HK-2 (cell line): ENCODE measurements at regions not wholly inside any gene's neighbourhood (a gene's known extent, or its start where the extent isn't known, plus 50 kb on each side); places are given as distances from the start of the nearest gene placed in this dataset.

Experiments used
- DNase-seq: peaks from one replicate; pipeline ENCODE4 v3.0.0-alpha.2; 2018; ENCODE audit not compliant: unreplicated experiment

DNA sequence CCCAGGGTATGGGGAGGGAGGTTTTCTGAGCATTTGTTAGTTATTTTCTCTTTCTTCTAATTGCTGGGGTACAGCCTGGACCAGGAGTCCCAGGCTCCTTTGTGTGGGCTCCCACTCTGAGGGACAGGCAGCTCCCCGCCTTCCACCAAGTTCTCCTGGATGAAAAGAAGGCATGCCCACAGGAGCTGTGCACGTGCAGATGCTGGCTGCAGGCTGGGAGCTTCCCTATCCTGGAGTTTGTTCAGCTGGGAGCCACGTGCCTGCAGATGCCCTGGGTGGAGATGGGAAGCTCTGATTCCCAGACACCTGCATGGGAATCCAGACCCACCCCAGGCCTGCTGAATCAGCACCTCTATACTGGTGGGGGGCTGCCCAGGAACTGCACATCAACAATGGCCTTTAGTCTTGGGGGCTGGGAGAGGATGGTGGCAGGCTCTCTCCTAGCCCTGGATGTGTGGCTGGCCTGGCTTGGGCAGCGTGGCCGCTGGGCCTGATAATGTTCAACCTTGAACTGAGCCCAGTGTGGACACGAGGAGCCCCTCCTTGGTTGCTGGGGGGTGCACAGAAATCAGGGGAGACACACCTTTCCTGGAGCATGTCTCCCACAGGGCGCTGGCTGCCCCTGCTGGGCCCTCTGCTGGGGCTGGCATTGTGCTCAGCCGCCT lies 233.6 kb upstream of the HS6ST1 start:
- DNase-seq: no peak

DNA sequence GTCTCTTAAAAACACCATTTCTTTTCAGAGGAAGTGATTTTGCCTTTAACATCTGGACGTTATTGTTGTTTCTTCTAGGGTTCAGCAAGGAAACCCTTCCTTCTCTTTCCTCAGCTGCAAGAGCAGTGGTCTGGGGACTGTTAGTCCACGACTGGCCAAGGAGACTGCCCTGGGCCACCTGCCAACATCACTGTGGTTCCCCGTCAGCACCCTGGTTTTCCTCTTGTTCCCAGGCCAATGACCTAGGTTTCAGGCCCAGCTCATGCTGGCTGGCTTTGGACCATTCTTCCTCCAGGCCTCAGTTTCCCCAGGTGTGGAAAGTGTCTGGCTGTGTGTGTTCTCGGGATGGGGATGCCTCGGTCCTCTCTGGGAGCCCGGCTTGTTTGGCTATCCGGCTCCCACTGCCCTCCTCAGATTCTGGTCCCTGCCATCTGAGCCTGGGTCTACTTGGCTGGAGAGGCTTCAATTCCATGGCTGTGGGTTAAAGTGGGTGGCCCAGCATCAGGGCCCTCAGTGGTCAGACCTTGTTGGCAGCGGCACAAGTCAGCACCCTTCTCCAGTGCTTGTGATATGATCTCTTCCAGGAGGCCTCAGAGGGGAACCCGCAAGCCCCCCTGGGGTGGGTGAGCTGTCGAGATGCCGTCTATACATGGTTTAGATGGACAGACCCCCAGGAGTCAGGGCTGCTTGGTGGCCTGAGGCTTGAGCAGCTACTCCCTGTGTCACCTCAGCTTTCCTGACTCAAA lies 234.3 kb upstream of the HS6ST1 start:
- no peak for DNase-seq

DNA sequence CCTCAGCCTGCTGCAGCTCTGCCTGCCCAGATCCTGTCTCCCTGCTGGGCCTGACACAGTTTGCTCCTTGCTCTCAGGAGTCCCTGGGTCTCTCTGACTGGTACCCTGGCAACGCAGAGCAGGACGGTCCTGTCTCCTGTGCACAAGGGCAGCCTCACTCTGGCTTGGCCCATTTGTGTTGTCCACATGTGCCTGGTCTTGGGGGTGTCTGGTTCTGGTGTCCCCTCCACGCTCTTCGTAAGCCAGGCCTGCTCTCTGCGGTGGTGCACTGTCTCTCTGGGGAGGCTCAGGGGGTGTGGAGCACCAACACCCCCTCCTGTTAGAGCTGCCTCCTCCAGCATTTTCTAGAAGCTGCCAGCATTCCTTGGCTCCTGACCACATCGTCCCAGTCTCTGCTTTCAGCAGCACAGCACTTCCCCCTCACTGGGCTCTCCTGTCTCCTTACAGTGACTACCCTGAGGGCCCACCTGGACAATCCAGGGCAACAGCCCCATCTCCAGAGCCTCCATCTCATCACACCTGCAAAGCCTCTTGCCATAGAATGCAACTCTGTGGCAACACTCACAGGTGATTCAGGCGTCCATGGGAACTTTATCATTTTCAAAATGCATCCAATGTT lies 235.6 kb upstream of the HS6ST1 start:
- no peak for DNase-seq

DNA sequence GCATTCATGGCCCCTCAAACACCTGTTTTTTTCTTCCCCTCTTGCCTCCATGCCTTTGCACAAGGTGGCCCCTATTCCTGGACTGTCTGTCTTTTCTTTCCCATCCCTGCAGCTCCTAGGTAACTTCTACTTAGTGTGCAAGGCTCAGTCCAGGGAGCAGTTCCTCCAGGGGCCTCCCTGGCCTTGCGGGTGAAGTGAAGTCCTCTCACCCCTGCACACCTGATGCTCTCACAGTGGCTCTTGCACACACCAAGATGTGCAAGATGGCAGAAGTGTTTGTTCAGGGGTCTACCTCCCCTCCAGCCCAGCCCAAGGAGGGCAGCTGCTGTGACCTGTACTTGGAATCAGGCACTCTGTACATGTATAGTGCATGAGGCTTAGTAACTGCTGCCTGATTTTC lies 236.8 kb upstream of the HS6ST1 start:
- no peak for DNase-seq

DNA sequence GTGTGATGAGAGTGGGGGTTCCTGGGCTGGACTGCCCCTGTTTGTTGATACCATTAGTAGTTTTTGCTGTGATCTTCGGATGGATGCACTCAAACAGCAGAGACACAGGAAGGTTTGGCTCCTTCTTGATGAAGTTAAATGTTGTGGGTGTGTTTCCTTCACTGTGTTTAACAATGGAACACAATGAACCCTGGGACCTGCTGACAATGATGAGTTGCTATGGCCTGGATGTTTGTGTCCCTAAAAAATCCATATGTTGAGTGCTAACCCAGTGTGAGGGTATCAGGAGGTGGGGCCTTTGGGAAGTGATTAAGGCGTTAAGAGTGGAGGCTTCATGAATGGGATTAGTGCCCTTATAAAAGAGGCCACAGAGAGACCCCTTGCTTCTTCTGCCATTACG lies 237.4 kb upstream of the HS6ST1 start:
- DNase-seq: no peak

DNA sequence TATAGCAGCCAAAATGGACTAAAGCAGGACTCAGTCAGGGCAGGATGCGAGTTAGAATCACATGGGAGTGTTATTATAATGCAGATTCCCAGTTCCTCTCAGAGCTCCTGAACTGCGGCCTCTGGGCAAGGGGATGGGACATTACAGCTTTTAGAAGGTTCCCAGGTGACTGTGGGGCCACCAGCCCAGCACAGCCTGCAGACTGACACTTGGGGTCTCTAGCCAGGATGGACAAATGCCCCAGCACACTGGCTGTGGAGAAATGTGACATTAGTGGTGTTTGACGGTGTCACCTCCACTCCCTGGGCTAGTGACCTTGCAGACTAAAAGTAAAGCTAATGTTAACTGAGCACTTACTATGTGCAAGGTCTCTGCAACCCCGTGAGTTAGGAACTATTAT lies 238.0 kb upstream of the HS6ST1 start:
- no peak for DNase-seq

DNA sequence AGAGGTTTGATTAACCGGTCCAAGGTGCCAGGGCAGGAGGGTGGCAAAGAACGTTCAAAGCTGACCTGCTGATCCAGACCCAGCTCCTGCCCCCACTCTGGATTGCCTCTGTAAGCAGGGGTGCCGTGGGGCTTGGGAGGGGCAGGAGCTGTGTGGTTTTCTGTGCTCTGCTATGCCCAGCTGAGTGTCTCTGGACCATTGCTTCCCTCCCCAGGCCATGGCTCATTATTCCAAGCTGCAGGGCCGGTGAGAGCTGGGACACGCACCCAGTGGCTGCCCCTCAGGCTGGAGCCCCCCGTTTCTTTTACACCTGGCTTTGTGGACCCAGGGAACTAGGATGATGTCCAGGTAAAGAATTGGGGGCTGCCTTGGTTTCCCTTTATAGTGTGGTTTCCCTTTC lies 238.4 kb upstream of the HS6ST1 start:
- DNase-seq: no peak

DNA sequence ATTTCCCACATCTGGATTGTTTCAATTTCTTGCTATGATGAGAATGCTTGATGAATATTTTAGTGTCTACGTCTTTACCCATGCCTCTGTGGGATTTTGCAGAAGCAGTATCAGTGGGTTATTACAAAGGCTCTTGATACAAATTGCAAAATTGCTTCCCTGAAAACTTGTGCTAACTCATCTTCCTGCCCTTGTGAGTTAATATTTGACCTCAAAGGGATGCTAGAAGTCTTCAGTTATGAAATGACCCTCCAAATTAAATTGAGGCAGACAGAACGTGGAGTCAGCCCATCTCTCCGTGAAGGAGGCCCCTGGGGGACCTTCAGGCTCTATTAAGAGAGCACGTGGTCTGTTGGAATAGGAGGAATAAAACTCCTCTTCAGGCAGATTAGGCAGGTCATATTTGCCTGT lies 239.2 kb upstream of the HS6ST1 start:
- DNase-seq: no peak

DNA sequence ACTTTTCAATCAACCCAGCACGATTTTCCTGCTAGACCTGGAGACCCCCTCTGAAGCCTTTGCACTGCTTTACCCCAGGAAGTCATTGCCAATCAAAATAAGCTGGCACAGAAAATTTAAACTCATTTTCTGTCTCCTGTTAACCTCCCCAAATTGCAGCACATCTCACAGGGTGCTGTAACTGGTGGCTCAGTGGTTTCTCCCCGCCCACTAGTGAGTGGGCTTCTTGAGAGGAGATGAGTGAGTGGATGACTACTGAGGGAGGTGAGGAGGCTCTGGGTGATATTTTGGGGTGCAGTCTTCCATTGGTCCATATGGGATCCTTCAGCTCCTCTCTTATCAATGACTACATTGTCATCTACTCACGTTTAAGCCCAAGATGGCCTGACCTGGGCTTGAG lies 239.8 kb upstream of the HS6ST1 start:
- no peak for DNase-seq

DNA sequence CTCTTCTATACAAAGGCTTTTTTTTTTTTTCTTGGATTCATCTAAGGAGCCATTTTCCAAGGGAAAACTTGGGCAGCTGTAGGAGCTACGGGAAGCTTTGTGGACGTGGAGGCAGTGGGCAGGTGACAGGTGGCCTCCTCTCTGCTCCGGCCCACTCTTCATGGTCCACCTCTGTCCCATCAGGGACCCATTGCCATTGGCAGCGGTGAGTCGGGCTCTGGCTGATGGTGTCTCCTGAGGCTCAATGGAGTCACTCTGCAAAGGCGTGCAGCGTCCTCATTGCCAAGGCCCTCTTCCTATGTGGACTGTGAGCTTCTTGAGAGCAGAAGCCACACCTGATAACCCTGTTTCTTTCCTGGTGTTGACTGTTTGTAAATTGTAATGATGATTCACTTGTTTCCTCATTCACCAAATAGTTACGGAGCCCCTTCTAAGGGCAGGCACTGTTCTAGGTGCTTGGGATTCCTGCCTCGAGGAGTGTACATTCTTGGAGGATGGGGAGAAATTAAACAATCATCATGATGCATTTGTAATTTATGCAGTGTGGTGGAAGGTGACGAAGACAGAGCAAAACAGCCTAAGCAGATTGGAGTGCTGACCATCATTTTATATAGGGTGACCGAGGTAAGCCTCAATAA lies 240.3 kb upstream of the HS6ST1 start:
- no peak for DNase-seq

DNA sequence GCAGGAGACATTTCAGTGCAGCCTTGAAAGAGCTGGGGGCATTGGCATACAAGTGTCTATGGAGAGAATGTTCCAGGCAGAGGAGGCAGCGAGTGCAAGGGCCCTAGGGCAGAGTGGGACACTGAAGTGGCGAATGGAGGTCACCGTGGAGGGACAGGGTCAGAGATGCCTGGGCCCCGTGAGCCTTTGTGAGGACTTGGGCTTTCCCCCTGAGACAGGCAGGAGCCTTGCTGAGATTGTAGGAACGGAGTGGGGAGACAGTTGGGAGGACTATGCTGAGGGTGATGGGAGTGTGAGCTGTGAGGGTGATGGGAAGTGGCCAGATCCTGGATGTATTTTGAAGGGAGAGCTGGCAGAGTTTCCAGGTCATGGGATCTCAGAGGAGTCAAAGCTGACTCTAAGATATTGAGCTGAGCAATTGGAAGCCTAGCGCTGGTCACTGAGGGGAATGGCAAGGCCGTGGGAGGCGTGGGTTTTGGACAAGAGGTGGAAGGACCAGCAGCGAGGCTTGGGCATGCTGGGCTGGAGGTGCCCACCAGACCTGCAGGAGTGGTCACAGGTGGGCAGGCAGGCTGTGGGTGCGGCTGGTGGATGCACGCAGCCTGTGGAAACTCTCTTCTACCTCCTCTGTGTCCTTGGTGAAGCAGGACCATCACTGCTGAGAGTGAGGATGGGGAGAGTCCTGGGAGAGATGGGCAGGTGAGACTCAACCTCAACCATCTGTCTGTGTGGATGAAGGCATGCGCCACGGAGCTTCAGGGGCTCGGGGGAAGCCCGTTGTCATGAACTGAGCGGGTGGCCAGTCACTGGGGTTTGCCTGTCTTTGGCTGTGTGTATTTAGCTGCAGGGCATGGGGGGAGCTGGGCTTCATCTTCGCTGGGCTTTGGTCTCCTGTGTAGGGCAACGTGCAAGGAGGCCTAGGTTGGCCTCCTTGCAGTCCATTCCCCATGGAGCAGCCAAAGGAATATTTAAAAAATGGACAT lies 241.2 kb upstream of the HS6ST1 start:
- no peak for DNase-seq

DNA sequence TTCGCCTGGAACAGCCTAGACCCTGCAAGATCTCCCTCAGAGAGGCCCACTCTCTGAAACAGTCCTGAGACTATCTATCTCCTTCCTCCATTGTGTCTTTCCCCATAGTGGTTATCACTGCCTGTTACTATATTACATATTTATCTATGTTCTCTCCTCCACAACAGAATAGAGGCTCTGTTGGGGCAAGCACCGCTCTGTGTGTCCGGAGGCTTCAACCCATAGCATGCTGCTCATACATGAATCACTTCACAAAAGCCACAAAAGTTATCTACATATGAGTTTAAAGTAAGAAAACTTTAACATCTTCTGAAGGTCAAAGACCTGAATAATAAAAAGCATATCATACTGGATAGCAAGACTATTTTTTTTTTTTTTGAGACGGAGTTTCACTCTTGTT lies 242.1 kb upstream of the HS6ST1 start:
- DNase-seq: no peak

DNA sequence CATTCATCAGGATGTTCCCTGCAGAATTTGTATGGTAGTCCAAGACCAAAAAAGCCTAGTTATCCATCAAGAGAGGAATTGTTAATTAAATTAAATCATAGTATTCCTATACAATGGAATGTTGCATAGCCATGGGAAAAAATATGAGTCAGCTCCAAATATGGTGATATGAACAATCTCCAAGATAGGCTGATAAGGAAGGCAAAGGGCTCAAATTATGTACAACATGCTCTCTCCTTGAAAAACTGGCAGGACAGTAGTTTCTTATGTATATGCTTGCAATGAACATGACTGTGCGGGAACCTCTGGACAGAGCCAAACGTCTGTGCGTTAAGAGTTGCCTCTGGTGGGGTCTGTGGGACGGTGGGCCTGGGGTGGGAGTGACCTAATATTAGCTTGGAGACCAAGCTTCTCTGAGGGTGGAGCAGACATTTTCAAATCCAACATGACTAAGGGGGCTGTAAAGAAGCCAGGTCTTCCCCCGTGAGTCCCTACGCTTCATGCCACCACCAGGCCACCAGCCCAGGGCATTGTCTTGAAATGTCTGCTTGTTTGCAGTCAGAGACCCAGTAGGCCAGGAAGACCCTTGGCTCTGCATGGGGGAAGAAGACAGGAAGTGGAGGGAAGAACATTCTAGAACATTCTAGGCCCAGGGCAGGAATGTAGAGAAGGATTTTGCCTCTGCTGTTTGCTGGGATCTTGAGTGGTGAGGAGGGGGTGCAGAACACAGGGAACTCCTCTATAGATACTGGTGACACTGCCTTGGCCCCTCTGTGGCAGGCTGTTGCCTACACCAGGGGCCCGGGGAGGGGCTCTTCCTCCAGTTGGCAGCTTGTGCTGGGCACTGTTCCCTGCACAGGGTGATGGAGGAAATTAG lies 244.0 kb upstream of the HS6ST1 start:
- DNase-seq: no peak

DNA sequence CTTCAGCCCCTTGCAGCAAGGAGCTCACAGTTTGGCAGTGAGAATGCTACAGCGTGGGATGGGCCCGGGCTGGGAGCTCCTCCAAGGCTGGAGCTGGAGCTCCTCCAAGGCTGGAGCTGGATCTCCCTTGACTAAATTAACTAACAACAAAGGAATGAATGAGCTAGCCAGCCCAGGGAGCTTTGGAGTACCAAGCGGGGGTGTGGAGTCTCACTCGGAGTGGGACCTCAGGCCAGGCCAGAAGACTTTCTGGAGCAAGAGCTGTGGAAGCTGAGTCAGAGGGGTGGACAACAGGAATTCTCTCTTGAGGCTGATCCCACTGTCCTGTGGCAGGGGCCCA lies 244.7 kb upstream of the HS6ST1 start:
- DNase-seq: no peak

DNA sequence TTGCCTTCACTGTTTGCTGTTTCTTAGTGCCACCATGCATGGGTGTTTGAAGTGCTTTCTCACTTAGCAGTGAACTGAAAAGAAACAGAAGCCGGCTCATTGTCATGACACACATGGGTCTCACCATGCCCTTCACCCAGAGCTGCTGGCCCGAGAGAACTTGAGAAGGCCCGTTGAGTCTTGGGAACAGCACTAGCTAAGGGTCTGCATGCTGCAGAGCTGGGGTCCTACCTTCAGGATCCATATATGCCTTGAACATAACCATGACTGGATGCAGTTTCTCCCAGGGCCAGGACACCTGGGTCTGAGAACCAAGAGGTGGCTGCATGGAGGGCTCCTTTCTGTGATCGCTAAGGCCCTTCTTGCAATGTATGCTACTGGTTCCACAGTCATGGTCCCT lies 245.5 kb upstream of the HS6ST1 start:
- no peak for DNase-seq

DNA sequence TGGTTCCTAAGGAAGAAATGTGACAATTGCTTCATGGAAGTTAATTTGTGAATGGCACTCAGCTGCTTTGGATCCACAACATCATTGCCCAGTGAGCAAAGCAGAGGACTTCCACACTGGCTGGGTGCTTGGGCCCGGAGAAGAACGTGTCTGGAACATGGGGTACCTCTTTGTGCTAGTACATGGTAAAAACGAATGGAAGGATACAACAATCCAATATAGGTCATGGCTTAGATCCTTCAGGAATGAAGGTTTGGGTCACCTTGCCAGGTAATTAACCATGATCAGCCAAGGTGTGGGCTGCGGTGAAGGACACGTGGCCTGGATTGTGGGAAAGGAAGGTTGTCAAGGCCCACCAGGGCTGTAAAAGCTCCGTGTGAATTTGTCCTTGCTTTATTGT lies 245.9 kb upstream of the HS6ST1 start:
- DNase-seq: no peak

DNA sequence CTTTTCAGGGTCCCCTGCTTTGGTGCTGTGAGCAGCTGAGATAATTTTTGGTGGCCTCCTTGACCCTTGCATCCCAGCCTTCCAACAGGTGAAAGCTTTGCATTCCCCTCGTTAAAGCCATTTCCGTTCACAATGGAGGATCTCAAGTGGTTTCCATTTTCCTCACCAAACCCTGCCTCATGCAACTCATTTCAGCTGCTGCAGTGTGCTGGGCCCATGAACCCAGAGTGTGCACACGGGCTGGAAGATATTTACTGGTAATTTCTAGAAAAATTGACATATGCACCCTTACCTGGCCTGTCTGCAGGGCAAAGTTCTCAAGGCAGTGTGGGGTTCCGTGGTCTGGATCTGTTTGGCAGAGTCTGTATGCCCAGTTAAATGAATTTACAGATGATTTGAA lies 246.8 kb upstream of the HS6ST1 start:
- DNase-seq: no peak

DNA sequence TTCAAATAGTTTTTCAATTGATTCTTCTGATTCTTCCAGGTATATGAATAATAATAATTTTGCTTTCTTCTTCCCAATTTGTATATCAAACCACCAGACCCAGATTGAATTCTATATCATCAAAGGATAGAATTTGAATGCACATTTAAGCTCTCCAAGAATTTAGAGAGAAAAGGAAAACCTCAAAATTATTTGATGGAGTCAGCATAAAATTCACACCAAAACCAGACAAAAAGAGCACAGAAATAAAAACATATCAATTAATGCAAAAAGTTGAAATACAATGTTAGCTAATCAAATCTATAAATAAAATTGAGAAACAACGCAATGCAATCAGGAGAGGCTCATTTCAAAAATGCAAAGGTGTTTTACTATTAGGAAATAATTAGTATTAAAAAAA lies 248.0 kb upstream of the HS6ST1 start:
- DNase-seq: no peak

DNA sequence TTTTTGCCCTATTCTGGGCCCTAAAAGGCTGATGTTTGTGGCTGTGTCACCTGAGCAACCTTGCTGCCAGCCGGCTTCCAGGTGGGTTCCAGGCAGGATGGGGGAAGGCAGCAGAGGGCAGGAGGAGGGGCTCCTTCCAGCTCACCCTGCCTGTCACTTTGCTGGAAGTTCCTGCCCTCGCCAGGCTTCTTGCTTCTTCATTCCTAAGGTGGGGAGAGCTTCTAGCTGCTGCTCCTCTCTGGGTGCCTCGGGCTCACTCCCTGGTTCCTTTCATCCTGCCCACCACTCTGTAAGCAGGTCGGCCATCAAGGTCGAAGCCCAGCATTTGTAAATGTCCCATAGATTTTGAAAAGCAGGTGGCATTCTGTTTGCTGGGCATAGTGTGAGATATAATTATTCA lies 249.4 kb upstream of the HS6ST1 start:
- DNase-seq: no peak

DNA sequence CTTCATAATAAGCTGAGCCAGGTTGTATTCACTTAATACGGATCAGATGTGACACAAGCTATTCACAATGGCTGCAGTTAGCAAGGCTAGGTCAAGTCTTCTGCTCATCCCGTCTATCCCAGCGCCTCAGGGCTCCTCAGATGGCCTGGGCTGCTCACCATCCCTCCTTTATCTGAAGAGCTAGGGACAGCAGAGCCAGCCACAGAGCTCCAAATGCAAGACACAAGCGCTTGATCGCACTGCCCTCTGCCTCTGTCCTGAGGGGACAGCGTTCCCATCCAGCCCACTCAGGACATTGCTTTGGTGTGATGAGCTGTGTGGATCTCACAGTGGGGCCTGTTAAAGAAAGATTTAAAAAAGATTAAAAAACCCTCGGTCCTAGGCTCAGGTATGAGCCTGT lies 254.4 kb upstream of the HS6ST1 start:
- DNase-seq: no peak

DNA sequence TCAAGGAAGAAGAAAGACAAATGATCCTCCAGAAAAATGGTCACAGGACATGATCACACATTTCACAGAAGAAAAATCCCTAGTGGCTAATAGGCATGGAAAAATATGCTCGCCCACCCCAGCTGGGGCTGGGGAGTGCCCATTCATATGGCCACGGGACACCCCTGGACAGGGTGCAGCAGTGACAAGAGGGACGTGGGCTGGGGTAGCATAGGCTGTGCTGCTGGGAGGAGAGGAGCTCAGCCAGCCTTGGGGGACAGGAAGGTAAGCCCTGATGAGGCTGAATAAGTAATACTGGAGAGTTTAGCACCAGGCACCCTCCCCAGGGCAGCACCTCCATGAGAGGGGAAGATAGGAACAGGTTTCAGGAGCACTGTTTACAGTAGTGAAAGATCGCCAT lies 254.9 kb upstream of the HS6ST1 start:
- no peak for DNase-seq
